Activated naive CD4-positive, alpha-beta T cell treated with anti-CD3 and anti-CD28 coated beads, Interleukin-2, amount 10 ng/mL, durations not matched to agents 7 days and 5 days (primary cell): ENCODE measurements at regions not wholly inside any gene's neighbourhood (a gene's known extent, or its start where the extent isn't known, plus 50 kb on each side); places are given as distances from the start of the nearest gene placed in this dataset.
"Not testable (repeated sequence)": the region's sequence is repeated elsewhere in the genome, so short reads cannot be mapped to it uniquely, and the experiment has no call there.

Experiments used
- CTCF ChIA-PET: fragments of 350-600 bp; sonication (Branson Sonifier 250); formaldehyde crosslinking; loops from one replicate; lab custom pipeline; 2021; ENCODE audit warnings: antibody characterized with exemption; lab: Charles Lee
- DNase-seq: peaks from one replicate; pipeline ENCODE4 v3.0.0-alpha.2; 2020
- H3K27ac Mint-ChIP-seq: one replicate; pipeline ENCODE4 v1.8.0; 2021; ENCODE audit warnings: mild to moderate bottlenecking, moderate library complexity, mixed read lengths
- H3K27me3 Mint-ChIP-seq: one replicate; pipeline ENCODE4 v1.8.0; 2021; ENCODE audit warnings: mild to moderate bottlenecking, mixed read lengths
- H3K36me3 Mint-ChIP-seq: one replicate; pipeline ENCODE4 v1.8.0; 2021; ENCODE audit warnings: mixed read lengths
- H3K4me1 Mint-ChIP-seq: one replicate; pipeline ENCODE4 v1.8.0; 2021; ENCODE audit warnings: mixed read lengths
- H3K4me3 Mint-ChIP-seq: one replicate; pipeline ENCODE4 v1.8.0; 2021; ENCODE audit warnings: mild to moderate bottlenecking, moderate library complexity, mixed read lengths
- H3K9me3 Mint-ChIP-seq: one replicate; pipeline ENCODE4 v1.8.0; 2021; ENCODE audit warnings: mixed read lengths

- H3K9me3 Mint-ChIP-seq, result peaks cover 2% of the 10 kb centered on the region
- CTCF ChIA-PET, result no interaction called here
- no peaks in the 10 kb centered on the region for H3K27me3 Mint-ChIP-seq
- H3K36me3 Mint-ChIP-seq, result no peaks in the 10 kb centered on the region
- H3K27ac Mint-ChIP-seq, result no peak overlapping the region
- no peak for DNase-seq
- H3K4me1 Mint-ChIP-seq, result no peaks in the 10 kb centered on the region
- H3K4me3 Mint-ChIP-seq, result no peak overlapping the region
Measured at GRCh38 chr13:47708386-47708785, 292.7 kb downstream of the SUCLA2 start.

GRCh38 chr13:47707414-47707813 is 293.7 kb downstream of the SUCLA2 start:
- no peaks in the 10 kb centered on the region for H3K36me3 Mint-ChIP-seq
- H3K4me1 Mint-ChIP-seq, result no peaks in the 10 kb centered on the region
- H3K27me3 Mint-ChIP-seq, result no peaks in the 10 kb centered on the region
- CTCF ChIA-PET, result no interaction called here
- H3K27ac Mint-ChIP-seq, result no peak overlapping the region
- DNase-seq, result no peak
- no peak overlapping the region for H3K4me3 Mint-ChIP-seq
- peaks cover 2% of the 10 kb centered on the region for H3K9me3 Mint-ChIP-seq

- CTCF ChIA-PET, result no interaction called here
- Mint-ChIP-seq H3K36me3 (no peaks in the 10 kb centered on the region), H3K9me3 (no peaks in the 10 kb centered on the region), H3K4me3 (no peak overlapping the region), H3K4me1 (no peaks in the 10 kb centered on the region), H3K27me3 (no peaks in the 10 kb centered on the region), H3K27ac (no peak overlapping the region)
- DNase-seq, result no peak
Measured at GRCh38 chr13:47705185-47705584, 295.9 kb downstream of the SUCLA2 start.

GRCh38 chr13:47696674-47697073 is 304.4 kb downstream of the SUCLA2 start:
- CTCF ChIA-PET, result no interaction called here
- no peaks in the 10 kb centered on the region for H3K36me3 Mint-ChIP-seq
- no peaks in the 10 kb centered on the region for H3K9me3 Mint-ChIP-seq
- H3K27me3 Mint-ChIP-seq, result no peaks in the 10 kb centered on the region
- no peak for DNase-seq
- no peak overlapping the region for H3K27ac Mint-ChIP-seq
- H3K4me3 Mint-ChIP-seq, result no peak overlapping the region
- no peaks in the 10 kb centered on the region for H3K4me1 Mint-ChIP-seq

GRCh38 chr13:47687577-47687976 is 313.5 kb downstream of the SUCLA2 start:
- no peaks in the 10 kb centered on the region for H3K36me3 Mint-ChIP-seq
- CTCF ChIA-PET, result no interaction called here
- DNase-seq, result no peak
- no peaks in the 10 kb centered on the region for H3K9me3 Mint-ChIP-seq
- H3K27ac Mint-ChIP-seq, result no peak overlapping the region
- no peak overlapping the region for H3K4me3 Mint-ChIP-seq
- no peaks in the 10 kb centered on the region for H3K27me3 Mint-ChIP-seq
- H3K4me1 Mint-ChIP-seq, result no peaks in the 10 kb centered on the region

GRCh38 chr13:47685156-47685555 is 315.9 kb downstream of the SUCLA2 start:
- H3K9me3 Mint-ChIP-seq, H3K4me1 Mint-ChIP-seq, DNase-seq, H3K27me3 Mint-ChIP-seq, H3K4me3 Mint-ChIP-seq, H3K36me3 Mint-ChIP-seq, H3K27ac Mint-ChIP-seq, CTCF ChIA-PET: not testable (repeated sequence)

- CTCF ChIA-PET, result no interaction called here
- no peaks in the 10 kb centered on the region for H3K9me3 Mint-ChIP-seq
- no peaks in the 10 kb centered on the region for H3K4me1 Mint-ChIP-seq
- H3K4me3 Mint-ChIP-seq, result no peak overlapping the region
- H3K27me3 Mint-ChIP-seq, result no peaks in the 10 kb centered on the region
- H3K27ac Mint-ChIP-seq, result no peak overlapping the region
- no peaks in the 10 kb centered on the region for H3K36me3 Mint-ChIP-seq
- no peak for DNase-seq
Measured at GRCh38 chr13:47680748-47681147, 320.3 kb downstream of the SUCLA2 start.

GRCh38 chr13:47679401-47679800 is 321.7 kb downstream of the SUCLA2 start:
- CTCF ChIA-PET, result no interaction called here
- H3K36me3 Mint-ChIP-seq, result no peaks in the 10 kb centered on the region
- H3K4me1 Mint-ChIP-seq, result no peaks in the 10 kb centered on the region
- no peaks in the 10 kb centered on the region for H3K9me3 Mint-ChIP-seq
- DNase-seq, result no peak
- no peaks in the 10 kb centered on the region for H3K27me3 Mint-ChIP-seq
- no peak overlapping the region for H3K4me3 Mint-ChIP-seq
- H3K27ac Mint-ChIP-seq, result no peak overlapping the region

- CTCF ChIA-PET, result no interaction called here
- no peak for DNase-seq
- no peaks in the 10 kb centered on the region for H3K36me3 Mint-ChIP-seq
Measured at GRCh38 chr13:47678201-47678968, 322.7 kb downstream of the SUCLA2 start.

GRCh38 chr13:47675871-47676270 is 325.2 kb downstream of the SUCLA2 start:
- H3K27ac Mint-ChIP-seq, result no peak overlapping the region
- no peaks in the 10 kb centered on the region for H3K4me1 Mint-ChIP-seq
- no peak for DNase-seq
- no peak overlapping the region for H3K4me3 Mint-ChIP-seq
- H3K9me3 Mint-ChIP-seq, result no peaks in the 10 kb centered on the region
- CTCF ChIA-PET, result no interaction called here
- H3K36me3 Mint-ChIP-seq, result no peaks in the 10 kb centered on the region
- no peaks in the 10 kb centered on the region for H3K27me3 Mint-ChIP-seq

More at GRCh38 chr13:47678201-47678968, 322.7 kb downstream of the SUCLA2 start:
- Mint-ChIP-seq H3K4me3 (no peak overlapping the region), H3K27me3 (no peaks in the 10 kb centered on the region), H3K4me1 (no peaks in the 10 kb centered on the region), H3K9me3 (no peaks in the 10 kb centered on the region), H3K27ac (no peak overlapping the region)

GRCh38 chr13:47673009-47673850 is 327.8 kb downstream of the SUCLA2 start:
- CTCF ChIA-PET, result interaction anchor here (0.7 kb wide), 1 partner anchor 53 kb away, joined by 3 read pairs; no protein-coding TSS in a partner anchor
- Mint-ChIP-seq H3K4me3 (no peak overlapping the region), H3K4me1 (no peaks in the 10 kb centered on the region), H3K27me3 (no peaks in the 10 kb centered on the region), H3K36me3 (no peaks in the 10 kb centered on the region), H3K27ac (no peak overlapping the region), H3K9me3 (no peaks in the 10 kb centered on the region)
- DNase-seq, result no peak

- no peaks in the 10 kb centered on the region for H3K9me3 Mint-ChIP-seq
- H3K4me3 Mint-ChIP-seq, result no peak overlapping the region
- CTCF ChIA-PET, result interaction anchor here (0.7 kb wide), 1 partner anchor 52 kb away, joined by 3 read pairs; no protein-coding TSS in a partner anchor
- no peaks in the 10 kb centered on the region for H3K36me3 Mint-ChIP-seq
- H3K27me3 Mint-ChIP-seq, result no peaks in the 10 kb centered on the region
- no peak for DNase-seq
- H3K27ac Mint-ChIP-seq, result no peak overlapping the region
- no peaks in the 10 kb centered on the region for H3K4me1 Mint-ChIP-seq
Measured at GRCh38 chr13:47672245-47673008, 328.6 kb downstream of the SUCLA2 start.

GRCh38 chr13:47671776-47672175 is 329.3 kb downstream of the SUCLA2 start:
- Mint-ChIP-seq H3K4me1 (no peaks in the 10 kb centered on the region), H3K27me3 (no peaks in the 10 kb centered on the region), H3K9me3 (no peaks in the 10 kb centered on the region), H3K27ac (no peak overlapping the region), H3K36me3 (no peaks in the 10 kb centered on the region), H3K4me3 (no peak overlapping the region)
- no peak for DNase-seq
- CTCF ChIA-PET, result no interaction called here

GRCh38 chr13:47665043-47665442 is 336.0 kb downstream of the SUCLA2 start:
- Mint-ChIP-seq H3K9me3 (no peaks in the 10 kb centered on the region), H3K27me3 (no peaks in the 10 kb centered on the region), H3K36me3 (no peaks in the 10 kb centered on the region), H3K4me1 (no peaks in the 10 kb centered on the region), H3K27ac (no peak overlapping the region), H3K4me3 (no peak overlapping the region)
- CTCF ChIA-PET, result no interaction called here
- DNase-seq, result no peak
